ENCODE measurements at regions not wholly inside any gene's neighbourhood (a gene's known extent, or its start where the extent isn't known, plus 50 kb on each side); places are given as distances from the start of the nearest gene placed in this dataset.

- TF ChIP-seq PATZ1 (CRISPR knock-in tag; IDR thresholded peaks at IDR 0.05; ENCODE audit: borderline replicate concordance) (no peak), ZFP30 (CRISPR knock-in tag; IDR thresholded peaks at IDR 0.05) (no peak), ZNF8 (CRISPR knock-in tag; IDR thresholded peaks at IDR 0.05) (no peak), ESRRG (CRISPR knock-in tag; IDR thresholded peaks at IDR 0.05) (no peak), ARNTL (CRISPR knock-in tag; IDR thresholded peaks at IDR 0.05; ENCODE audit: borderline replicate concordance, low read depth) (no peak), GLIS3 (CRISPR knock-in tag; IDR thresholded peaks at IDR 0.05) (no peak), SNAI2 (CRISPR knock-in tag; IDR thresholded peaks at IDR 0.05) (no peak)
These were observed 152.1 kb downstream of the LY86 start for GRCh38 chr6:6740595-6740994.

All from SK-N-SH treated with all-trans-retinoic acid at 6 μM for 48 hours (cell line).